ENCODE measurements at regions not wholly inside any gene's neighbourhood (a gene's known extent, or its start where the extent isn't known, plus 50 kb on each side); places are given as distances from the start of the nearest gene placed in this dataset.

DNA sequence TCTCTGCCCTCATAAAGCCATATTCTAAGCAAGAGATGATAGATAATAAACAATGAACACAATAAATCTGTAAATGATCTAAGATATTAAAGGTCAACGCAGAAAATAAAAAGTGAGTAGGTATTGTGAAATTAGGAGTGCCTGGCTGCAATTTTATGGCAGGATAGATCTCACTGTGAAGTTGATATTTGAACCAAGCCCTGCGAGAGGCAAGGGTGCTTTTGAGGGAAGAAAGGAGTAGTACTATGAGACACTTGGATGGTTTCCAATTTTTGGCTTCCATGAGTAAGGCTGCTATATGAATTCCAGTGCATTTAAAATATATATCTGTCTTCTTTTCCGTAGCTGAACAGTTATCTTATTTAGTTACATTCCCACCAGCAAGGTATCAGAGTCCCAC, 720.0 kb upstream of the CNTN5 start:
- TF ChIP-seq, protein P1, sequence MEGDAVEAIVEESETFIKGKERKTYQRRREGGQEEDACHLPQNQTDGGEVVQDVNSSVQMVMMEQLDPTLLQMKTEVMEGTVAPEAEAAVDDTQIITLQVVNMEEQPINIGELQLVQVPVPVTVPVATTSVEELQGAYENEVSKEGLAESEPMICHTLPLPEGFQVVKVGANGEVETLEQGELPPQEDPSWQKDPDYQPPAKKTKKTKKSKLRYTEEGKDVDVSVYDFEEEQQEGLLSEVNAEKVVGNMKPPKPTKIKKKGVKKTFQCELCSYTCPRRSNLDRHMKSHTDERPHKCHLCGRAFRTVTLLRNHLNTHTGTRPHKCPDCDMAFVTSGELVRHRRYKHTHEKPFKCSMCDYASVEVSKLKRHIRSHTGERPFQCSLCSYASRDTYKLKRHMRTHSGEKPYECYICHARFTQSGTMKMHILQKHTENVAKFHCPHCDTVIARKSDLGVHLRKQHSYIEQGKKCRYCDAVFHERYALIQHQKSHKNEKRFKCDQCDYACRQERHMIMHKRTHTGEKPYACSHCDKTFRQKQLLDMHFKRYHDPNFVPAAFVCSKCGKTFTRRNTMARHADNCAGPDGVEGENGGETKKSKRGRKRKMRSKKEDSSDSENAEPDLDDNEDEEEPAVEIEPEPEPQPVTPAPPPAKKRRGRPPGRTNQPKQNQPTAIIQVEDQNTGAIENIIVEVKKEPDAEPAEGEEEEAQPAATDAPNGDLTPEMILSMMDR (IDR thresholded peaks at IDR 0.05; ENCODE audit: insufficient read depth, low read length, poor library complexity, severe bottlenecking) = no peak
- no peak for TF ChIP-seq EZH2phosphoT487 (conservative IDR thresholded peaks at IDR 0.05; ENCODE audit: low read length)
